Smooth muscle cell (in vitro differentiated cells): ENCODE measurements at regions not wholly inside any gene's neighbourhood (a gene's known extent, or its start where the extent isn't known, plus 50 kb on each side); places are given as distances from the start of the nearest gene placed in this dataset.

Source experiments
- DNase-seq: peaks from one replicate; lab custom pipeline; 2025; ENCODE audit not compliant: unreplicated experiment; lab: John Stamatoyannopoulos, UW
- H2AFZ ChIP-seq: fragments of 200-600 bp; sonication (generic); 2 replicates; pipeline ENCODE4 v1.6.0; 2016; ENCODE audit warnings: antibody characterized with exemption, low read depth, mild to moderate bottlenecking
- H3F3A ChIP-seq: fragments of 200-600 bp; sonication (generic); 2 replicates; pipeline ENCODE4 v1.6.0; 2017; ENCODE audit warnings: antibody characterized with exemption, low read depth
- H3K27ac ChIP-seq: fragments of 200-600 bp; sonication (generic); 2 replicates; pipeline ENCODE4 v1.5.1; 2016; ENCODE audit warnings: low read depth, mild to moderate bottlenecking
- H3K27me3 ChIP-seq: fragments of 200-600 bp; sonication (generic); 2 replicates; pipeline ENCODE4 v1.6.1; 2016; ENCODE audit warnings: low read depth, mild to moderate bottlenecking
- H3K36me3 ChIP-seq: fragments of 200-600 bp; sonication (generic); 2 replicates; pipeline ENCODE4 v1.5.1; 2016; ENCODE audit warnings: low read depth
- H3K4me1 ChIP-seq: fragments of 200-600 bp; sonication (generic); 2 replicates; pipeline ENCODE4 v1.5.1; 2016; ENCODE audit warnings: low read depth
- H3K4me2 ChIP-seq: fragments of 200-600 bp; sonication (generic); 2 replicates; pipeline ENCODE4 v1.6.0; 2016; ENCODE audit warnings: mild to moderate bottlenecking
- H3K4me3 ChIP-seq: fragments of 200-600 bp; sonication (generic); 2 replicates; pipeline ENCODE4 v1.5.1; 2016; ENCODE audit warnings: mild to moderate bottlenecking
- H3K79me2 ChIP-seq: fragments of 200-600 bp; sonication (generic); 2 replicates; pipeline ENCODE4 v1.6.0; 2016; ENCODE audit warnings: low read depth, mild to moderate bottlenecking
- H3K9ac ChIP-seq: fragments of 200-600 bp; sonication (generic); 2 replicates; pipeline ENCODE4 v1.6.0; 2016; ENCODE audit warnings: low read depth
- H3K9me3 ChIP-seq: fragments of 200-600 bp; sonication (generic); replicated peaks from 2 replicates; pipeline ENCODE4 v1.5.1; 2016; ENCODE audit warnings: low read depth
- H4K20me1 ChIP-seq: fragments of 200-600 bp; sonication (generic); 2 replicates; pipeline ENCODE4 v1.6.0; 2016; ENCODE audit warnings: low read depth
- CTCF ChIP-seq: fragments of 200-600 bp; sonication (generic); IDR thresholded peaks from 2 replicates; pipeline ENCODE4 v1.5.1; 2017; ENCODE audit warnings: borderline replicate concordance, mild to moderate bottlenecking, antibody characterized with exemption; ENCODE audit not compliant: insufficient read depth, poor library complexity, severe bottlenecking
- WGBS: methylation state at CpG from one replicate; pipeline ENCODE4 v1.1.7; 2016; ENCODE audit warnings: low lambda C conversion rate; 5-methylcytosine and 5-hydroxymethylcytosine counted together

- peak overlapping the region; percentile 15 for H3K27ac ChIP-seq
Observed at GRCh38 chr9:26175264-26175663, 497.0 kb upstream of the TUSC1 start.

GRCh38 chr9:26172301-26172700 lies 494.1 kb upstream of the TUSC1 start:
- H3F3A ChIP-seq = no peaks in the 10 kb centered on the region
- no peaks in the 10 kb centered on the region for H3K36me3 ChIP-seq
- H3K4me3 ChIP-seq = no peak overlapping the region
- H3K27ac ChIP-seq = no peak overlapping the region
- H2AFZ ChIP-seq = no peak overlapping the region
- no peaks in the 10 kb centered on the region for H3K4me1 ChIP-seq
- no peak overlapping the region for H3K9ac ChIP-seq
- TF ChIP-seq CTCF = no peak
- H3K9me3 ChIP-seq = no peaks in the 10 kb centered on the region
- H3K4me2 ChIP-seq = no peak overlapping the region
- WGBS = 88% methylated on average over 2 of the region's 2 CpGs
- H3K27me3 ChIP-seq = no peaks in the 10 kb centered on the region
- no peaks in the 10 kb centered on the region for H4K20me1 ChIP-seq
- no peak for DNase-seq
- no peaks in the 10 kb centered on the region for H3K79me2 ChIP-seq

More at GRCh38 chr9:26175264-26175663, 497.0 kb upstream of the TUSC1 start:
- no peak overlapping the region for H3K9ac ChIP-seq
- no peaks in the 10 kb centered on the region for H3K27me3 ChIP-seq
- DNase-seq = no peak
- 90% methylated on average over 1 of the region's 1 CpG for WGBS
- H3K4me1 ChIP-seq = no peaks in the 10 kb centered on the region
- no peaks in the 10 kb centered on the region for H3K36me3 ChIP-seq
- no peak overlapping the region for H3K4me3 ChIP-seq
- no peaks in the 10 kb centered on the region for H4K20me1 ChIP-seq
- H3K9me3 ChIP-seq = no peaks in the 10 kb centered on the region
- H3K4me2 ChIP-seq = no peak overlapping the region
- no peak for TF ChIP-seq CTCF
- no peaks in the 10 kb centered on the region for H3K79me2 ChIP-seq
- no peak overlapping the region for H2AFZ ChIP-seq
- no peaks in the 10 kb centered on the region for H3F3A ChIP-seq

GRCh38 chr9:26171691-26172090 lies 493.4 kb upstream of the TUSC1 start:
- Histone ChIP-seq H4K20me1 (no peaks in the 10 kb centered on the region), H3K36me3 (no peaks in the 10 kb centered on the region), H3K4me2 (no peak overlapping the region), H3K9me3 (no peaks in the 10 kb centered on the region), H3K4me1 (no peaks in the 10 kb centered on the region), H3K79me2 (no peaks in the 10 kb centered on the region), H3K27me3 (no peaks in the 10 kb centered on the region), H2AFZ (peak overlapping the region; percentile 41), H3K9ac (no peak overlapping the region), H3F3A (no peaks in the 10 kb centered on the region), H3K27ac (no peak overlapping the region), H3K4me3 (no peak overlapping the region)
- no peak for DNase-seq
- TF ChIP-seq CTCF = no peak
- WGBS = 25% methylated on average over 2 of the region's 2 CpGs

- no peak for TF ChIP-seq CTCF
- H3K79me2 ChIP-seq = no peaks in the 10 kb centered on the region
- DNase-seq = no peak
- H3K4me2 ChIP-seq = peak overlapping the region; percentile 27
- H3K9me3 ChIP-seq = no peaks in the 10 kb centered on the region
- no peaks in the 10 kb centered on the region for H3K27me3 ChIP-seq
- H3K36me3 ChIP-seq = no peaks in the 10 kb centered on the region
- peak overlapping the region; percentile 34 for H2AFZ ChIP-seq
- 60% methylated on average over 3 of the region's 3 CpGs for WGBS
- H3F3A ChIP-seq = no peaks in the 10 kb centered on the region
- H3K4me1 ChIP-seq = no peaks in the 10 kb centered on the region
- no peaks in the 10 kb centered on the region for H4K20me1 ChIP-seq
- no peak overlapping the region for H3K27ac ChIP-seq
- no peak overlapping the region for H3K4me3 ChIP-seq
- no peak overlapping the region for H3K9ac ChIP-seq
Observed at GRCh38 chr9:26170190-26170589, 491.9 kb upstream of the TUSC1 start.
